Astrocyte of the cerebellum (primary cell): ENCODE measurements at regions not wholly inside any gene's neighbourhood (a gene's known extent, or its start where the extent isn't known, plus 50 kb on each side); places are given as distances from the start of the nearest gene placed in this dataset.

ENCODE experiments used
- DNase-seq: peaks from one replicate; pipeline ENCODE4 v3.0.0-alpha.2; 2011; ENCODE audit warnings: low read depth
- H3K4me3 ChIP-seq: 2 replicates; pipeline ENCODE4 v1.5.1; 2011; ENCODE audit warnings: mild to moderate bottlenecking, low read depth, low read length, moderate library complexity
- CTCF ChIP-seq: IDR thresholded peaks from 2 replicates; pipeline ENCODE4 v1.5.1; 2012; ENCODE audit warnings: low read length, low read depth, moderate library complexity, mild to moderate bottlenecking; ENCODE audit errors: missing control alignments
- in situ Hi-C: cut with HindIII; loops from 2 replicates; pipeline ENCODE4 v1.10.0; 2017; ENCODE audit warnings: low sequenced_read_pairs

- no peak overlapping the region for H3K4me3 ChIP-seq
- in situ Hi-C loops = no loop called here
- no peak for DNase-seq
- TF ChIP-seq CTCF = no peak
Measured at GRCh38 chr18:37672932-37673595, 107.5 kb upstream of the CELF4 start.

GRCh38 chr18:37672001-37672400 lies 106.4 kb upstream of the CELF4 start:
- no peak for DNase-seq
- TF ChIP-seq CTCF = no peak
- H3K4me3 ChIP-seq = no peak overlapping the region

GRCh38 chr18:37671530-37671929 lies 105.9 kb upstream of the CELF4 start:
- in situ Hi-C loops = no loop called here
- TF ChIP-seq CTCF = no peak
- no peak for DNase-seq
- H3K4me3 ChIP-seq = no peak overlapping the region

More at GRCh38 chr18:37672001-37672400, 106.4 kb upstream of the CELF4 start:
- in situ Hi-C loops = no loop called here

GRCh38 chr18:37671119-37671518 lies 105.5 kb upstream of the CELF4 start:
- TF ChIP-seq CTCF = no peak
- H3K4me3 ChIP-seq = no peak overlapping the region
- in situ Hi-C loops = no loop called here
- no peak for DNase-seq

- DNase-seq = no peak
- TF ChIP-seq CTCF = no peak
- no peak overlapping the region for H3K4me3 ChIP-seq
- in situ Hi-C loops = no loop called here
Measured at GRCh38 chr18:37669991-37670534, 104.5 kb upstream of the CELF4 start.

GRCh38 chr18:37668971-37669747 lies 103.6 kb upstream of the CELF4 start:
- no peak overlapping the region for H3K4me3 ChIP-seq
- TF ChIP-seq CTCF = no peak
- DNase-seq = no peak
- in situ Hi-C loops = no loop called here
